Lower leg skin (tissue), 4 donors: ENCODE measurements at regions not wholly inside any gene's neighbourhood (a gene's known extent, or its start where the extent isn't known, plus 50 kb on each side); places are given as distances from the start of the nearest gene placed in this dataset.

Source experiments
- DNase-seq, 2 donors: peaks; one replicate each; pipeline ENCODE4 v3.0.0-alpha.2; 2019; ENCODE audit warnings: low spot score in 2 of 2
- H3K4me3 ChIP-seq: fragments of 200-600 bp; sonication (generic); 2 replicates; pipeline ENCODE4 v1.5.1; 2017; ENCODE audit warnings: mild to moderate bottlenecking, low read depth; ENCODE audit not compliant: poor library complexity, severe bottlenecking
- CTCF ChIP-seq, 3 donors: fragments of 450-650 bp; IDR thresholded peaks; one replicate each; pipeline ENCODE4 v1.5.1; 2016; ENCODE audit warnings: antibody characterized with exemption in 3 of 3, mild to moderate bottlenecking in 3 of 3, moderate library complexity in 2 of 3
- POLR2A ChIP-seq, 2 donors: fragments of 450-650 bp; IDR thresholded peaks; one replicate each; pipeline ENCODE4 v1.6.1; 2016 to 2017; ENCODE audit warnings: antibody characterized with exemption in 2 of 2, mild to moderate bottlenecking in 1 of 2, moderate library complexity in 1 of 2
- WGBS, 2 donors: methylation state at CpG; one replicate each; pipeline ENCODE4 v1.1.5; 2018; 5-methylcytosine and 5-hydroxymethylcytosine counted together
- intact Hi-C: fragments of 100-400 bp; cut with DNase I; formaldehyde crosslinking; loops from one replicate; pipeline ENCODE4 v1.15.0; 2023; ENCODE audit warnings: low total_unique reads

GRCh38 chr1:116322752-116323405 lies 50.2 kb upstream of the ATP1A1 start:
- intact Hi-C loops, result no loop called here
- no peak for DNase-seq
- TF ChIP-seq CTCF (IDR thresholded peaks at IDR 0.05), result no peak
- no peak for TF ChIP-seq POLR2A (IDR thresholded peaks at IDR 0.05)
- no peak overlapping the region for H3K4me3 ChIP-seq
- WGBS, 2 donors, result 72 to 84% methylated on average over 3 of the region's 3 CpGs
